RPMI8226 (cell line): ENCODE measurements at regions not wholly inside any gene's neighbourhood (a gene's known extent, or its start where the extent isn't known, plus 50 kb on each side); places are given as distances from the start of the nearest gene placed in this dataset.
"Not testable (repeated sequence)": the region's sequence is repeated elsewhere in the genome, so short reads cannot be mapped to it uniquely, and the experiment has no call there.

Experiments
- DNase-seq: peaks from one replicate; pipeline ENCODE4 v3.0.0-alpha.2; 2015

- DNase-seq: no peak
Measured at GRCh38 chr12:65656891-65657351, 167.4 kb upstream of the HMGA2 start.

GRCh38 chr12:65657635-65658034 lies 166.6 kb upstream of the HMGA2 start:
- DNase-seq: no peak

- DNase-seq: no peak
Measured at GRCh38 chr12:65658360-65658759, 165.9 kb upstream of the HMGA2 start.

- DNase-seq: no peak
Measured at GRCh38 chr12:65659681-65660080, 164.6 kb upstream of the HMGA2 start.

- DNase-seq: no peak
Measured at GRCh38 chr12:65660096-65660495, 164.2 kb upstream of the HMGA2 start.

GRCh38 chr12:65660836-65661235 lies 163.4 kb upstream of the HMGA2 start:
- no peak for DNase-seq

- DNase-seq: no peak
Measured at GRCh38 chr12:65662590-65662989, 161.7 kb upstream of the HMGA2 start.

- DNase-seq: no peak
Measured at GRCh38 chr12:65663097-65663496, 161.2 kb upstream of the HMGA2 start.

GRCh38 chr12:65663648-65664047 lies 160.6 kb upstream of the HMGA2 start:
- DNase-seq: no peak

GRCh38 chr12:65664715-65665250 lies 159.5 kb upstream of the HMGA2 start:
- no peak for DNase-seq

- no peak for DNase-seq
Measured at GRCh38 chr12:65665817-65666216, 158.5 kb upstream of the HMGA2 start.

- DNase-seq: no peak
Measured at GRCh38 chr12:65666876-65667275, 157.4 kb upstream of the HMGA2 start.

GRCh38 chr12:65667932-65668331 lies 156.4 kb upstream of the HMGA2 start:
- no peak for DNase-seq

GRCh38 chr12:65668981-65669695 lies 155.1 kb upstream of the HMGA2 start:
- DNase-seq: no peak

GRCh38 chr12:65670775-65671174 lies 153.5 kb upstream of the HMGA2 start:
- DNase-seq: no peak

- DNase-seq: no peak
Measured at GRCh38 chr12:65672441-65672840, 151.8 kb upstream of the HMGA2 start.

- no peak for DNase-seq
Measured at GRCh38 chr12:65673156-65673690, 151.1 kb upstream of the HMGA2 start.

GRCh38 chr12:65673732-65674131 lies 150.6 kb upstream of the HMGA2 start:
- no peak for DNase-seq

- DNase-seq: no peak
Measured at GRCh38 chr12:65675141-65675621, 149.1 kb upstream of the HMGA2 start.

GRCh38 chr12:65678172-65678571 lies 146.1 kb upstream of the HMGA2 start:
- not testable (repeated sequence) for DNase-seq

- no peak for DNase-seq
Measured at GRCh38 chr12:65681226-65681625, 143.1 kb upstream of the HMGA2 start.

- no peak for DNase-seq
Measured at GRCh38 chr12:65682112-65682511, 142.2 kb upstream of the HMGA2 start.

- DNase-seq: no peak
Measured at GRCh38 chr12:65684906-65685305, 139.4 kb upstream of the HMGA2 start.

- peak; percentile 4 for DNase-seq
Measured at GRCh38 chr12:65685514-65685913, 138.8 kb upstream of the HMGA2 start.
